ENCODE measurements at regions not wholly inside any gene's neighbourhood (a gene's known extent, or its start where the extent isn't known, plus 50 kb on each side); places are given as distances from the start of the nearest gene placed in this dataset.

DNA sequence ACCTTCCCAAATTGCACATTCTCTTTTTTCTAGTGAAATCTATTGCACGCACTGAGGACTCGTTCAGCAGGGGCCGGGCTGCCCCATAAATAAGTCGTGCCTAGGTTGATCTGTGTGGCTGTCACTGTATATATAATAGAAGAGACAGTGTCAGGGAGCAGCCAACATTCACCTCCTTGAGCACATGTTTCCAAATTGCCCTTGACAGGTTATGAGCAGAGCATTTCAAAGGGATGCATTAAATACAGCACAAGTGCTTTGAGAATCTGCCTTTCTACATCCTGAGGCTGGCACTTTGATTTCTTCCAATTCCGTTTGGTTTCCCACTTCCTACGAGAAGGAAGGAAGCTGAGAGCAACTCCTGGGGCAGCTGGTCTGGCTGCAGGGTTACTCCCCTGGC is 291.2 kb downstream of the NPIPA8 start (continued):
- TF ChIP-seq, protein P1, sequence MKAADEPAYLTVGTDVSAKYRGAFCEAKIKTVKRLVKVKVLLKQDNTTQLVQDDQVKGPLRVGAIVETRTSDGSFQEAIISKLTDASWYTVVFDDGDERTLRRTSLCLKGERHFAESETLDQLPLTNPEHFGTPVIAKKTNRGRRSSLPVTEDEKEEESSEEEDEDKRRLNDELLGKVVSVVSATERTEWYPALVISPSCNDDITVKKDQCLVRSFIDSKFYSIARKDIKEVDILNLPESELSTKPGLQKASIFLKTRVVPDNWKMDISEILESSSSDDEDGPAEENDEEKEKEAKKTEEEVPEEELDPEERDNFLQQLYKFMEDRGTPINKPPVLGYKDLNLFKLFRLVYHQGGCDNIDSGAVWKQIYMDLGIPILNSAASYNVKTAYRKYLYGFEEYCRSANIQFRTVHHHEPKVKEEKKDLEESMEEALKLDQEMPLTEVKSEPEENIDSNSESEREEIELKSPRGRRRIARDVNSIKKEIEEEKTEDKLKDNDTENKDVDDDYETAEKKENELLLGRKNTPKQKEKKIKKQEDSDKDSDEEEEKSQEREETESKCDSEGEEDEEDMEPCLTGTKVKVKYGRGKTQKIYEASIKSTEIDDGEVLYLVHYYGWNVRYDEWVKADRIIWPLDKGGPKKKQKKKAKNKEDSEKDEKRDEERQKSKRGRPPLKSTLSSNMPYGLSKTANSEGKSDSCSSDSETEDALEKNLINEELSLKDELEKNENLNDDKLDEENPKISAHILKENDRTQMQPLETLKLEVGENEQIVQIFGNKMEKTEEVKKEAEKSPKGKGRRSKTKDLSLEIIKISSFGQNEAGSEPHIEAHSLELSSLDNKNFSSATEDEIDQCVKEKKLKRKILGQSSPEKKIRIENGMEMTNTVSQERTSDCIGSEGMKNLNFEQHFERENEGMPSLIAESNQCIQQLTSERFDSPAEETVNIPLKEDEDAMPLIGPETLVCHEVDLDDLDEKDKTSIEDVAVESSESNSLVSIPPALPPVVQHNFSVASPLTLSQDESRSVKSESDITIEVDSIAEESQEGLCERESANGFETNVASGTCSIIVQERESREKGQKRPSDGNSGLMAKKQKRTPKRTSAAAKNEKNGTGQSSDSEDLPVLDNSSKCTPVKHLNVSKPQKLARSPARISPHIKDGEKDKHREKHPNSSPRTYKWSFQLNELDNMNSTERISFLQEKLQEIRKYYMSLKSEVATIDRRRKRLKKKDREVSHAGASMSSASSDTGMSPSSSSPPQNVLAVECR (CRISPR knock-in tag; IDR thresholded peaks at IDR 0.05; ENCODE audit: borderline replicate concordance): no peak
- no peak for TF ChIP-seq ATF1 (CRISPR knock-in tag; IDR thresholded peaks at IDR 0.05)
- no peak for TF ChIP-seq ZNF138 (CRISPR knock-in tag; IDR thresholded peaks at IDR 0.05; ENCODE audit: low read depth)

DNA sequence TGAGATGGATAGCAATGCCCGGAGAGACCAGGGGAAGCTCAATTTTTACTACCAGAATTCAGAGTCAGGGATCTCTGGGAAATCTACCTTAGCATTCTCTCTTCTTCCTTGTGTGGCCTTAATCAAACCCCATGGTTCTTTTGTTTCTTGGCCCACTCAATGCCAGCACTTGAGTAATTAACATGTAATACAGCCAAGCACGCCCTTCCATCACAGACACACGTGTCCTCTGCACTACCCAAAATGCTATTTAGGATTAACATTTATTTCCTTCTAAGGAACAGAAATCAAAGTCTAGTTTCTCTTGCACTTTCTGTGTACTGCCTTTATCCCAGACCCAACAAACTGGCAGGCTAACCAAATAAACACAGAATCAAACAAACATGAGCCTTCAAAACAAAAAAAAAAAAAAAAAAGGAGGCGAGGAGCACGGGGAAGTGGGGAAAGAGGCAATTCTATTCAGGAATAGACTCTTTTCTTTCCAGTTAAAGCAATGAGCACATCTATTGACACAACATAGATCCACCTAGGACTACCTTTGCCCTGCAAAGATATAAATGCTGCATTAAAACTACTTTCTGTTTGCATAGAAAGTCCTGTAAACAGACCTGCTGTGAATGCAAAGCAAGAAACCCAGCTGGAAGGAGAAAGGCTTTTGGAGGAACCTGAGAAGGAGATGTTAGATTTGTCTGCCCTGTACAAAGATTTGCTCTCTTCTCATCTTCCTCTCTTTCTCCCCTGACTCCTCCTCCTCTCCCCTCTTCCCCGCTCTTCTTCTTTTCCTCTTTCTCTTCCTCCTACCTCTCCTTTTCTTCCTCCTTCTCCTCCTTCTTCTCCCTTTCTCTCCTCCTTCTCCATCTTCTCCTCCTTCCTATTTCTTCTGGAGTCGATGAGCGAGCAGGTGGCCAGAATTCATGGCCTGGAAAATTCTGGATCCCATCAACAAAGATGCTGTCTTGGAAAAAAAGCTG is 294.4 kb downstream of the NPIPA8 start:
- no peak overlapping the region for H2AFZ ChIP-seq (ENCODE audit: low read length)
- intact Hi-C loops (cut with micrococcal nuclease; ENCODE audit: unreplicated experiment) (no loop called here), in situ Hi-C loops (cut with HindIII; ENCODE audit: extremely low pct_ligation_motif_present, low pct_unique_long_range_greater_than_20kb) (no loop called here)
- H3K79me2 ChIP-seq (ENCODE audit: insufficient read depth, low read length): no peaks in the 10 kb centered on the region
- H3K9me3 ChIP-seq (ENCODE audit: low read length): no peaks in the 10 kb centered on the region
- no TSS peak for BruUV-seq (replicated peaks)
- FAIRE-seq (no peak), DNase-seq (ENCODE audit: low spot score) (no peak), ATAC-seq (no peak)
- no peaks in the 10 kb centered on the region for H3K36me3 ChIP-seq (replicated peaks in 1 of 2; ENCODE audit: control insufficient read depth in 1 of 2, insufficient read depth in 2 of 2, low read length in 2 of 2)
- H3K27ac ChIP-seq (ENCODE audit: extremely low read length, insufficient read depth, low read length): no peak overlapping the region
- H3K4me1 ChIP-seq (ENCODE audit: insufficient read depth, low read length): no peaks in the 10 kb centered on the region
- no peak overlapping the region for H3K4me2 ChIP-seq (ENCODE audit: low read depth, low read length)
- ChIA-PET POLR2A (no interaction called here), CTCF (ENCODE audit: low intra/inter-chr PET ratio, low total read pairs) (no interaction called here)
- H3K9ac ChIP-seq (ENCODE audit: insufficient read depth, low read depth, low read length): no peak overlapping the region
- no peak for TF ChIP-seq POGZ (CRISPR knock-in tag; IDR thresholded peaks at IDR 0.05)
- TF ChIP-seq, protein P2, sequence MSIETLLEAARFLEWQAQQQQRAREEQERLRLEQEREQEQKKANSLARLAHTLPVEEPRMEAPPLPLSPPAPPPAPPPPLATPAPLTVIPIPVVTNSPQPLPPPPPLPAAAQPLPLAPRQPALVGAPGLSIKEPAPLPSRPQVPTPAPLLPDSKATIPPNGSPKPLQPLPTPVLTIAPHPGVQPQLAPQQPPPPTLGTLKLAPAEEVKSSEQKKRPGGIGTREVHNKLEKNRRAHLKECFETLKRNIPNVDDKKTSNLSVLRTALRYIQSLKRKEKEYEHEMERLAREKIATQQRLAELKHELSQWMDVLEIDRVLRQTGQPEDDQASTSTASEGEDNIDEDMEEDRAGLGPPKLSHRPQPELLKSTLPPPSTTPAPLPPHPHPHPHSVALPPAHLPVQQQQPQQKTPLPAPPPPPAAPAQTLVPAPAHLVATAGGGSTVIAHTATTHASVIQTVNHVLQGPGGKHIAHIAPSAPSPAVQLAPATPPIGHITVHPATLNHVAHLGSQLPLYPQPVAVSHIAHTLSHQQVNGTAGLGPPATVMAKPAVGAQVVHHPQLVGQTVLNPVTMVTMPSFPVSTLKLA (IDR thresholded peaks at IDR 0.05): peak; percentile 54
- TF ChIP-seq, protein P3, sequence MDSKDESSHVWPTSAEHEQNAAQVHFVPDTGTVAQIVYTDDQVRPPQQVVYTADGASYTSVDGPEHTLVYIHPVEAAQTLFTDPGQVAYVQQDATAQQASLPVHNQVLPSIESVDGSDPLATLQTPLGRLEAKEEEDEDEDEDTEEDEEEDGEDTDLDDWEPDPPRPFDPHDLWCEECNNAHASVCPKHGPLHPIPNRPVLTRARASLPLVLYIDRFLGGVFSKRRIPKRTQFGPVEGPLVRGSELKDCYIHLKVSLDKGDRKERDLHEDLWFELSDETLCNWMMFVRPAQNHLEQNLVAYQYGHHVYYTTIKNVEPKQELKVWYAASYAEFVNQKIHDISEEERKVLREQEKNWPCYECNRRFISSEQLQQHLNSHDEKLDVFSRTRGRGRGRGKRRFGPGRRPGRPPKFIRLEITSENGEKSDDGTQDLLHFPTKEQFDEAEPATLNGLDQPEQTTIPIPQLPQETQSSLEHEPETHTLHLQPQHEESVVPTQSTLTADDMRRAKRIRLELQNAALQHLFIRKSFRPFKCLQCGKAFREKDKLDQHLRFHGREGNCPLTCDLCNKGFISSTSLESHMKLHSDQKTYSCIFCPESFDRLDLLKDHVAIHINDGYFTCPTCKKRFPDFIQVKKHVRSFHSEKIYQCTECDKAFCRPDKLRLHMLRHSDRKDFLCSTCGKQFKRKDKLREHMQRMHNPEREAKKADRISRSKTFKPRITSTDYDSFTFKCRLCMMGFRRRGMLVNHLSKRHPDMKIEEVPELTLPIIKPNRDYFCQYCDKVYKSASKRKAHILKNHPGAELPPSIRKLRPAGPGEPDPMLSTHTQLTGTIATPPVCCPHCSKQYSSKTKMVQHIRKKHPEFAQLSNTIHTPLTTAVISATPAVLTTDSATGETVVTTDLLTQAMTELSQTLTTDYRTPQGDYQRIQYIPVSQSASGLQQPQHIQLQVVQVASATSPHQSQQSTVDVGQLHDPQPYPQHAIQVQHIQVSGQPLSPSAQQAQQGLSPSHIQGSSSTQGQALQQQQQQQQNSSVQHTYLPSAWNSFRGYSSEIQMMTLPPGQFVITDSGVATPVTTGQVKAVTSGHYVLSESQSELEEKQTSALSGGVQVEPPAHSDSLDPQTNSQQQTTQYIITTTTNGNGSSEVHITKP (CRISPR knock-in tag; IDR thresholded peaks at IDR 0.05; ENCODE audit: low read depth): no peak
- TF ChIP-seq FOSL1 (CRISPR knock-in tag; IDR thresholded peaks at IDR 0.05; ENCODE audit: borderline replicate concordance): no peak
- no peak overlapping the region for H3K4me3 ChIP-seq (replicated peaks in 1 of 3; ENCODE audit: insufficient read depth in 1 of 3, low read depth in 2 of 3, low read length in 3 of 3)
- WGBS (ENCODE audit: low lambda C conversion rate): 9% methylated on average over 8 of the region's 8 CpGs
- no peaks in the 10 kb centered on the region for H4K20me1 ChIP-seq (ENCODE audit: insufficient read depth, low read length)
- H3K27me3 ChIP-seq (ENCODE audit: control insufficient read depth in 1 of 2, insufficient read depth in 2 of 2, low read length in 2 of 2): no peaks in the 10 kb centered on the region

Data from HepG2 (cell line).